IMR-90 (cell line): ENCODE measurements at regions not wholly inside any gene's neighbourhood (a gene's known extent, or its start where the extent isn't known, plus 50 kb on each side); places are given as distances from the start of the nearest gene placed in this dataset.

Experiments used
- ATAC-seq: fragments of 200-7000 bp; cut with Tn5 transposase; 2 replicates; pipeline ENCODE4 v1.9.1; 2020; ENCODE audit warnings: low read depth, mild to moderate bottlenecking, moderate library complexity
- BruUV-seq: library from RNA; stranded (reverse); fragments of 400-500 nt; replicated peaks from 2 replicates; lab custom pipeline; 2021; lab: Mats Ljungman, UMichigan
- CTCF ChIA-PET: fragments of 300-600 bp; formaldehyde crosslinking; extraction: SDS; loops from one replicate; lab custom pipeline; 2021; ENCODE audit warnings: antibody characterized with exemption; lab: Yijun Ruan, JAX
- POLR2A ChIA-PET: fragments of 300-600 bp; sonication (Branson Sonifier 250); formaldehyde crosslinking; loops from one replicate; lab custom pipeline; 2022; ENCODE audit warnings: antibody characterized with exemption; ENCODE audit not compliant: unreplicated experiment; lab: Charles Lee
- DNase-seq: peaks from one replicate; pipeline ENCODE4 v3.0.0; 2013
- H2AFZ ChIP-seq: replicated peaks from 2 replicates; pipeline ENCODE3; 2013; ENCODE audit warnings: low read length, mild to moderate bottlenecking; ENCODE audit not compliant: poor library complexity
- H2AK5ac ChIP-seq: 2 replicates; pipeline ENCODE4 v1.6.1; 2013; ENCODE audit warnings: low read depth, low read length, inconsistent platforms
- H2AK9ac ChIP-seq: replicated peaks from 2 replicates; pipeline ENCODE3; 2013; ENCODE audit warnings: mild to moderate bottlenecking, low read depth, low read length, moderate library complexity; ENCODE audit not compliant: poor library complexity
- H2BK120ac ChIP-seq: 2 replicates; pipeline ENCODE4 v1.6.1; 2013; ENCODE audit warnings: low read depth, low read length, inconsistent platforms
- H2BK15ac ChIP-seq: 3 replicates; pipeline ENCODE4 v1.6.1; 2013; ENCODE audit warnings: low read depth, low read length, inconsistent platforms
- H2BK20ac ChIP-seq: 2 replicates; pipeline ENCODE4 v1.6.1; 2013; ENCODE audit warnings: low read depth, mild to moderate bottlenecking, inconsistent platforms, low read length, moderate library complexity
- H2BK5ac ChIP-seq: 2 replicates; pipeline ENCODE4 v1.6.1; 2013; ENCODE audit warnings: mild to moderate bottlenecking, low read depth, low read length, inconsistent platforms; ENCODE audit not compliant: poor library complexity, severe bottlenecking
- H3K14ac ChIP-seq: replicated peaks from 2 replicates; pipeline ENCODE4 v1.6.1; 2013; ENCODE audit warnings: low read depth, low read length, inconsistent platforms
- H3K18ac ChIP-seq: 2 replicates; pipeline ENCODE4 v1.6.1; 2013; ENCODE audit warnings: low read depth, low read length, control low read depth
- H3K23ac ChIP-seq: 2 replicates; pipeline ENCODE4 v1.6.1; 2013; ENCODE audit warnings: low read depth, low read length, inconsistent platforms
- H3K27ac ChIP-seq: 2 replicates; pipeline ENCODE4 v1.5.1; 2013; ENCODE audit warnings: mild to moderate bottlenecking, control low read depth, low read length; ENCODE audit not compliant: insufficient read depth
- H3K27me3 ChIP-seq: 2 replicates; pipeline ENCODE4 v1.6.1; 2013; ENCODE audit warnings: low read length; ENCODE audit not compliant: control insufficient read depth, insufficient read depth
- H3K36me3 ChIP-seq: 2 replicates; pipeline ENCODE4 v1.6.1; 2013; ENCODE audit warnings: low read length, mixed read lengths; ENCODE audit not compliant: control insufficient read depth, insufficient read depth
- H3K4ac ChIP-seq: 2 replicates; pipeline ENCODE4 v1.6.1; 2013; ENCODE audit warnings: low read depth, low read length, inconsistent platforms
- H3K4me1 ChIP-seq: 2 replicates; pipeline ENCODE4 v1.6.1; 2013; ENCODE audit warnings: low read length, mixed read lengths; ENCODE audit not compliant: control insufficient read depth, insufficient read depth
- H3K4me2 ChIP-seq: 2 replicates; pipeline ENCODE4 v1.6.1; 2013; ENCODE audit warnings: low read depth, mild to moderate bottlenecking, control low read depth, low read length, moderate library complexity
- H3K4me3 ChIP-seq: 2 replicates; pipeline ENCODE4 v1.5.1; 2013; ENCODE audit warnings: low read depth, mild to moderate bottlenecking, control low read depth, low read length, moderate library complexity; ENCODE audit not compliant: insufficient read depth
- H3K56ac ChIP-seq: 2 replicates; pipeline ENCODE4 v1.6.1; 2013; ENCODE audit warnings: low read length, inconsistent platforms; ENCODE audit not compliant: insufficient read depth; ENCODE audit errors: extremely low read depth
- H3K79me1 ChIP-seq, 2 experiments: 2 replicates each; pipeline ENCODE4 v1.6.1; 2013; ENCODE audit warnings: low read length in 2 of 2, inconsistent platforms in 1 of 2, low read depth in 1 of 2
- H3K9ac ChIP-seq: 2 replicates; pipeline ENCODE4 v1.6.1; 2013; ENCODE audit warnings: low read depth, low read length, control low read depth
- H3K9me1 ChIP-seq: 2 replicates; pipeline ENCODE4 v1.6.1; 2013; ENCODE audit warnings: low read length, inconsistent platforms; ENCODE audit not compliant: insufficient read depth
- H3K9me3 ChIP-seq: 2 replicates; pipeline ENCODE4 v1.6.1; 2013; ENCODE audit warnings: low read length; ENCODE audit not compliant: control insufficient read depth, insufficient read depth
- H4K20me1 ChIP-seq: 2 replicates; pipeline ENCODE4 v1.6.1; 2013; ENCODE audit warnings: low read length, inconsistent platforms; ENCODE audit not compliant: insufficient read depth
- H4K5ac ChIP-seq: 2 replicates; pipeline ENCODE4 v1.6.1; 2013; ENCODE audit warnings: mild to moderate bottlenecking, low read depth, low read length, control low read depth
- H4K8ac ChIP-seq, 2 experiments: 2 replicates each; pipeline ENCODE4 v1.6.1; 2013; ENCODE audit warnings: low read depth in 2 of 2, low read length in 2 of 2, control low read depth in 1 of 2, inconsistent platforms in 1 of 2
- H4K91ac ChIP-seq: 2 replicates; pipeline ENCODE4 v1.6.1; 2013; ENCODE audit warnings: low read depth, low read length, inconsistent platforms; ENCODE audit not compliant: insufficient read depth
- BHLHE40 ChIP-seq: fragments of 150-350 bp; IDR thresholded peaks from 2 replicates; pipeline ENCODE4 v1.6.1; 2016; ENCODE audit warnings: mild to moderate bottlenecking, low read depth, low read length
- CTCF ChIP-seq: conservative IDR thresholded peaks from 2 replicates; pipeline ENCODE4 v1.5.1; 2012; ENCODE audit warnings: mild to moderate bottlenecking, low read depth, low read length, improper control_type of control experiment
- FOS ChIP-seq: fragments of 150-350 bp; IDR thresholded peaks from 2 replicates; pipeline ENCODE4 v1.6.1; 2016; ENCODE audit warnings: low read depth, low read length
- RAD21 ChIP-seq: IDR thresholded peaks from 2 replicates; pipeline ENCODE4 v1.6.1; 2012; ENCODE audit warnings: low read length, improper control_type of control experiment
- WGBS, 2 experiments: methylation state at CpG; one replicate each; pipeline versions ENCODE4 v1.1.5 to v1.1.7; 2013; ENCODE audit warnings: missing lambda C conversion rate in 2 of 2; ENCODE audit not compliant: insufficient read length in 1 of 2; ENCODE audit errors: extremely low coverage in 2 of 2; 5-methylcytosine and 5-hydroxymethylcytosine counted together
- dilution Hi-C: fragments of 300-500 bp; cut with HindIII; formaldehyde crosslinking; loops from one replicate; pipeline ENCODE4 v1.14.3; 2018; ENCODE audit warnings: low sequenced_read_pairs; ENCODE audit not compliant: unreplicated experiment
- in situ Hi-C: fragments of 300-500 bp; cut with MboI; formaldehyde crosslinking; loops from 3 replicates; pipeline ENCODE4 v1.14.3; 2019; ENCODE audit warnings: low sequenced_read_pairs, inconsistent platforms, mixed read lengths
- intact Hi-C: fragments of 100-400 bp; cut with micrococcal nuclease; formaldehyde crosslinking; loops from 2 replicates; pipeline ENCODE4 v1.10.0; 2022

GRCh38 chr2:123913143-123913735 lies 111.8 kb upstream of the CNTNAP5 start:
- no peaks in the 10 kb centered on the region for H3K27me3 ChIP-seq
- POLR2A ChIA-PET = no interaction called here
- no peak overlapping the region for H3K9ac ChIP-seq
- CTCF ChIA-PET = no interaction called here
- H2AK9ac ChIP-seq = no peak overlapping the region
- no peak for ATAC-seq
- no TSS peak for BruUV-seq
- H2BK120ac ChIP-seq = no peak overlapping the region
- 43% methylated on average over 1 of the region's 8 CpGs; no CpG with 5 or more reads in 1 of the 2 experiments for WGBS, 2 experiments
- H3K9me3 ChIP-seq = peaks cover 13% of the 10 kb centered on the region
- H3K18ac ChIP-seq = no peak overlapping the region
- no peak for TF ChIP-seq FOS
- no peak for TF ChIP-seq RAD21
- TF ChIP-seq CTCF = no peak
- TF ChIP-seq BHLHE40 = no peak
- no peaks in the 10 kb centered on the region for H3K4me1 ChIP-seq
- H3K79me1 ChIP-seq = no peaks in the 10 kb centered on the region
- no peak overlapping the region for H2BK15ac ChIP-seq
- no peak for DNase-seq
- H2BK5ac ChIP-seq = no peak overlapping the region
- no peak overlapping the region for H3K4ac ChIP-seq
- no peak overlapping the region for H4K5ac ChIP-seq
- in situ Hi-C loops = no loop called here
- no peaks in the 10 kb centered on the region for H3K36me3 ChIP-seq
- no peak overlapping the region for H2AFZ ChIP-seq
- no peak overlapping the region for H2BK20ac ChIP-seq
- intact Hi-C loops = no loop called here
- H4K91ac ChIP-seq = no peak overlapping the region
- no peak overlapping the region for H4K8ac ChIP-seq
- H3K14ac ChIP-seq = no peak overlapping the region
- H3K56ac ChIP-seq = no peak overlapping the region
- H3K9me1 ChIP-seq = no peaks in the 10 kb centered on the region
- no peak overlapping the region for H3K4me3 ChIP-seq
- no peak overlapping the region for H2AK5ac ChIP-seq
- no peak overlapping the region for H3K23ac ChIP-seq
- H3K27ac ChIP-seq = no peak overlapping the region
- dilution Hi-C loops = no loop called here
- H3K4me2 ChIP-seq = no peak overlapping the region
- no peaks in the 10 kb centered on the region for H4K20me1 ChIP-seq
